H9 (cell line): ENCODE measurements at regions not wholly inside any gene's neighbourhood (a gene's known extent, or its start where the extent isn't known, plus 50 kb on each side); places are given as distances from the start of the nearest gene placed in this dataset.

Source experiments
- DNase-seq: peaks from one replicate; pipeline ENCODE4 v3.0.0-alpha.2; 2017
- H2AFZ ChIP-seq: one replicate; pipeline ENCODE4 v1.6.1; 2013; ENCODE audit warnings: mild to moderate bottlenecking, low read length, control low read depth, moderate library complexity
- H2AK5ac ChIP-seq: 2 replicates; pipeline ENCODE4 v1.6.1; 2013; ENCODE audit warnings: low read length, control low read depth, mixed read lengths; ENCODE audit not compliant: insufficient read length
- H2BK120ac ChIP-seq: one replicate; pipeline ENCODE4 v1.6.1; 2013; ENCODE audit warnings: low read depth, mild to moderate bottlenecking, low read length, control low read depth, inconsistent platforms; ENCODE audit not compliant: poor library complexity, severe bottlenecking
- H2BK12ac ChIP-seq: 2 replicates; pipeline ENCODE4 v1.6.1; 2013; ENCODE audit warnings: low read length, control low read depth, mixed read lengths, low read depth; ENCODE audit not compliant: insufficient read length
- H2BK15ac ChIP-seq: 2 replicates; pipeline ENCODE4 v1.6.1; 2013; ENCODE audit warnings: low read depth, low read length, control low read depth
- H2BK20ac ChIP-seq: one replicate; pipeline ENCODE4 v1.6.1; 2013; ENCODE audit warnings: low read depth, mild to moderate bottlenecking, low read length, control low read depth, inconsistent platforms; ENCODE audit not compliant: poor library complexity, severe bottlenecking
- H2BK5ac ChIP-seq: 2 replicates; pipeline ENCODE4 v1.6.1; 2013; ENCODE audit warnings: low read length, control low read depth, mixed read lengths; ENCODE audit not compliant: insufficient read length
- H3K14ac ChIP-seq: 2 replicates; pipeline ENCODE4 v1.6.1; 2013; ENCODE audit warnings: low read length, control low read depth; ENCODE audit not compliant: insufficient read depth
- H3K18ac ChIP-seq: 2 replicates; pipeline ENCODE4 v1.6.1; 2013; ENCODE audit warnings: low read depth, mild to moderate bottlenecking, mixed read lengths, low read length, control low read depth; ENCODE audit not compliant: insufficient read length
- H3K23ac ChIP-seq: 2 replicates; pipeline ENCODE4 v1.6.1; 2013; ENCODE audit warnings: low read length, control low read depth, mixed read lengths, low read depth; ENCODE audit not compliant: insufficient read length
- H3K23me2 ChIP-seq: 2 replicates; pipeline ENCODE4 v1.6.1; 2013; ENCODE audit warnings: low read depth, mild to moderate bottlenecking, mixed read lengths, low read length, control low read depth; ENCODE audit not compliant: insufficient read length, poor library complexity, severe bottlenecking
- H3K27ac ChIP-seq: 2 replicates; pipeline ENCODE4 v1.5.1; 2013; ENCODE audit warnings: low read length, control low read depth, mixed read lengths, low read depth; ENCODE audit not compliant: insufficient read length
- H3K27me3 ChIP-seq: 2 replicates; pipeline ENCODE4 v1.6.1; 2013; ENCODE audit warnings: low read length, control low read depth, inconsistent platforms; ENCODE audit not compliant: insufficient read depth
- H3K4ac ChIP-seq: 2 replicates; pipeline ENCODE4 v1.6.1; 2013; ENCODE audit warnings: low read depth, mild to moderate bottlenecking, control low read depth, inconsistent platforms, low read length, moderate library complexity
- H3K4me1 ChIP-seq: 2 replicates; pipeline ENCODE4 v1.6.1; 2013; ENCODE audit warnings: low read length, control low read depth, inconsistent platforms; ENCODE audit not compliant: insufficient read depth
- H3K4me2 ChIP-seq: 2 replicates; pipeline ENCODE4 v1.6.1; 2013; ENCODE audit warnings: low read length, control low read depth, mixed read lengths; ENCODE audit not compliant: insufficient read length, insufficient read depth
- H3K56ac ChIP-seq: 2 replicates; pipeline ENCODE4 v1.6.1; 2013; ENCODE audit warnings: low read depth, mild to moderate bottlenecking, mixed read lengths, low read length, control low read depth; ENCODE audit not compliant: insufficient read length
- H3K79me1 ChIP-seq: 2 replicates; pipeline ENCODE4 v1.6.1; 2013; ENCODE audit warnings: low read depth, mild to moderate bottlenecking, moderate library complexity, low read length, control low read depth, inconsistent platforms; ENCODE audit not compliant: insufficient read depth, poor library complexity, severe bottlenecking
- H3K79me2 ChIP-seq: 2 replicates; pipeline ENCODE4 v1.6.1; 2013; ENCODE audit warnings: low read length, control low read depth, inconsistent platforms; ENCODE audit not compliant: insufficient read depth
- H3K9ac ChIP-seq: 2 replicates; pipeline ENCODE4 v1.6.1; 2013; ENCODE audit warnings: low read length, control low read depth, mixed read lengths; ENCODE audit not compliant: insufficient read length; ENCODE audit errors: extremely low read depth
- H3K9me3 ChIP-seq: one replicate; pipeline ENCODE4 v1.6.1; 2013; ENCODE audit warnings: low read depth, low read length, inconsistent platforms; ENCODE audit not compliant: control insufficient read depth
- H3T11ph ChIP-seq: one replicate; pipeline ENCODE4 v1.6.1; 2013; ENCODE audit warnings: mild to moderate bottlenecking, low read length, control low read depth, inconsistent platforms
- H4K20me1 ChIP-seq: one replicate; pipeline ENCODE4 v1.6.1; 2013; ENCODE audit not compliant: control insufficient read depth, insufficient read length, insufficient read depth
- H4K5ac ChIP-seq: 2 replicates; pipeline ENCODE4 v1.6.1; 2013; ENCODE audit warnings: low read depth, mild to moderate bottlenecking, mixed read lengths, low read length, control low read depth; ENCODE audit not compliant: insufficient read length
- H4K8ac ChIP-seq: replicated peaks from 2 replicates; pipeline ENCODE4 v1.6.1; 2013; ENCODE audit warnings: low read length, control low read depth, mixed read lengths, low read depth; ENCODE audit not compliant: insufficient read length
- H4K91ac ChIP-seq: 2 replicates; pipeline ENCODE4 v1.6.1; 2013; ENCODE audit warnings: low read depth, mild to moderate bottlenecking, moderate library complexity, mixed read lengths, low read length, control low read depth; ENCODE audit not compliant: insufficient read length
- H3K27ac Mint-ChIP-seq, 3 experiments: 2 replicates in 2 of 3; 3 replicates in 1 of 3; pipeline ENCODE4 v1.8.0; 2020 to 2021; ENCODE audit warnings: mixed read lengths in 3 of 3, mild to moderate bottlenecking in 1 of 3, moderate library complexity in 1 of 3
- H3K27me3 Mint-ChIP-seq: 2 replicates; pipeline ENCODE4 v1.8.0; 2021; ENCODE audit warnings: low read depth, mild to moderate bottlenecking, moderate library complexity, mixed read lengths
- H3K36me3 Mint-ChIP-seq, 3 experiments: 2 replicates in 2 of 3; 3 replicates in 1 of 3; pipeline ENCODE4 v1.8.0; 2020 to 2021; ENCODE audit warnings: low read depth in 3 of 3, mixed read lengths in 3 of 3; ENCODE audit not compliant: insufficient read depth in 1 of 3
- H3K4me1 Mint-ChIP-seq, 2 experiments: 2 replicates each; pipeline ENCODE4 v1.8.0; 2020; ENCODE audit warnings: mixed read lengths in 2 of 2
- H3K4me3 Mint-ChIP-seq, 2 experiments: 2 replicates in 1 of 2; 3 replicates in 1 of 2; pipeline ENCODE4 v1.8.0; 2020 to 2021; ENCODE audit warnings: mild to moderate bottlenecking in 2 of 2, mixed read lengths in 2 of 2, moderate library complexity in 1 of 2
- H3K9me3 Mint-ChIP-seq, 2 experiments: 2 replicates in 1 of 2; 3 replicates in 1 of 2; pipeline ENCODE4 v1.8.0; 2020; ENCODE audit warnings: mild to moderate bottlenecking in 2 of 2, mixed read lengths in 2 of 2, moderate library complexity in 1 of 2
- WGBS: extraction: QIAGEN DNeasy Blood & Tissue Kit; methylation state at CpG from one replicate; pipeline ENCODE4 v1.1.7; 2013; ENCODE audit warnings: missing lambda C conversion rate, low lambda C conversion rate, mixed read lengths; ENCODE audit not compliant: insufficient read length; ENCODE audit errors: extremely low coverage; 5-methylcytosine and 5-hydroxymethylcytosine counted together
- TF ChIP-seq, protein P1 (sequence below): fragments of 200-600 bp; sonication (generic); conservative IDR thresholded peaks from 3 replicates; pipeline ENCODE4 v1.8.0; 2021; ENCODE audit warnings: antibody characterized with exemption, mild to moderate bottlenecking

- Histone ChIP-seq H3K4ac (no peak overlapping the region), H3K23me2 (no peaks in the 10 kb centered on the region), H2AFZ (no peak overlapping the region), H3K56ac (no peak overlapping the region), H3K23ac (no peak overlapping the region), H4K91ac (no peak overlapping the region), H3K18ac (no peak overlapping the region), H3K27ac (no peak overlapping the region), H4K8ac (no peak overlapping the region), H2BK15ac (no peak overlapping the region), H3K79me1 (no peaks in the 10 kb centered on the region), H3K4me1 (no peaks in the 10 kb centered on the region), H3K9ac (no peak overlapping the region), H3K4me2 (no peak overlapping the region), H3K14ac (no peak overlapping the region), H3K9me3 (no peaks in the 10 kb centered on the region), H2BK12ac (no peak overlapping the region), H4K20me1 (no peaks in the 10 kb centered on the region), H3K79me2 (no peaks in the 10 kb centered on the region), H2BK5ac (no peak overlapping the region), H3T11ph (no peak overlapping the region), H4K5ac (no peak overlapping the region), H3K27me3 (no peaks in the 10 kb centered on the region), H2AK5ac (no peak overlapping the region), H2BK20ac (no peak overlapping the region), H2BK120ac (no peak overlapping the region)
- no peak overlapping the region for H3K27ac Mint-ChIP-seq
- no peaks in the 10 kb centered on the region for H3K27me3 Mint-ChIP-seq
- H3K4me3 Mint-ChIP-seq = no peak overlapping the region
- no peaks in the 10 kb centered on the region for H3K36me3 Mint-ChIP-seq
- peaks cover 0 to 2% of the 10 kb centered on the region in 2 experiments; a peak in 2 of 4 replicates for H3K4me1 Mint-ChIP-seq
- no peaks in the 10 kb centered on the region for H3K9me3 Mint-ChIP-seq
- TF ChIP-seq, protein P1, sequence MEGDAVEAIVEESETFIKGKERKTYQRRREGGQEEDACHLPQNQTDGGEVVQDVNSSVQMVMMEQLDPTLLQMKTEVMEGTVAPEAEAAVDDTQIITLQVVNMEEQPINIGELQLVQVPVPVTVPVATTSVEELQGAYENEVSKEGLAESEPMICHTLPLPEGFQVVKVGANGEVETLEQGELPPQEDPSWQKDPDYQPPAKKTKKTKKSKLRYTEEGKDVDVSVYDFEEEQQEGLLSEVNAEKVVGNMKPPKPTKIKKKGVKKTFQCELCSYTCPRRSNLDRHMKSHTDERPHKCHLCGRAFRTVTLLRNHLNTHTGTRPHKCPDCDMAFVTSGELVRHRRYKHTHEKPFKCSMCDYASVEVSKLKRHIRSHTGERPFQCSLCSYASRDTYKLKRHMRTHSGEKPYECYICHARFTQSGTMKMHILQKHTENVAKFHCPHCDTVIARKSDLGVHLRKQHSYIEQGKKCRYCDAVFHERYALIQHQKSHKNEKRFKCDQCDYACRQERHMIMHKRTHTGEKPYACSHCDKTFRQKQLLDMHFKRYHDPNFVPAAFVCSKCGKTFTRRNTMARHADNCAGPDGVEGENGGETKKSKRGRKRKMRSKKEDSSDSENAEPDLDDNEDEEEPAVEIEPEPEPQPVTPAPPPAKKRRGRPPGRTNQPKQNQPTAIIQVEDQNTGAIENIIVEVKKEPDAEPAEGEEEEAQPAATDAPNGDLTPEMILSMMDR = no peak
- DNase-seq = no peak
- no CpG with 5 or more reads among the region's 1 CpG for WGBS
These were observed 882.1 kb upstream of the PIK3C3 start for GRCh38 chr18:41072946-41073345.
